K562 (cell line): ENCODE measurements at regions not wholly inside any gene's neighbourhood (a gene's known extent, or its start where the extent isn't known, plus 50 kb on each side); places are given as distances from the start of the nearest gene placed in this dataset.
A peak's percentile ranks its signal among the peaks of the same experiment; 100 is the strongest.

Experiments
- ATAC-seq: fragments of 200-7000 bp; cut with Tn5 transposase; 3 replicates; pipeline ENCODE4 v1.9.1; 2020; ENCODE audit warnings: moderate library complexity
- BruUV-seq: library from RNA; stranded (reverse); fragments of 400-500 nt; replicated peaks from 2 replicates; lab custom pipeline; 2021; lab: Mats Ljungman, UMichigan
- CTCF ChIA-PET: fragments of 300-600 bp; formaldehyde crosslinking; extraction: SDS; loops from one replicate; lab custom pipeline; 2021; ENCODE audit warnings: low intra/inter-chr PET ratio; lab: Yijun Ruan, JAX
- POLR2A ChIA-PET: fragments of 300-600, 350-650 bp; sonication (Branson Sonifier 250); formaldehyde crosslinking; extraction: SDS; loops from one replicate; lab custom pipeline; 2021; ENCODE audit warnings: antibody characterized with exemption, inconsistent platforms; lab: Yijun Ruan, JAX
- DNase-seq, 4 experiments: peaks; one replicate each; pipeline versions ENCODE4 v3.0.0 to v3.0.0-alpha.2; 2011 to 2018; ENCODE audit warnings: low spot score in 3 of 4, mixed read lengths in 3 of 4; ENCODE audit errors: extremely low read depth in 1 of 4
- FAIRE-seq: peaks from 2 replicates; lab custom pipeline; 2011; peaks lifted over from hg19 to GRCh38; lab: Jason Lieb, UNC
- H2AFZ ChIP-seq: 2 replicates; pipeline ENCODE4 v1.6.0; 2011; ENCODE audit warnings: low read depth, low read length, control low read depth, inconsistent platforms
- H3K27ac ChIP-seq: fragments of 200-600 bp; 3 replicates; pipeline ENCODE4 v1.8.0; 2011; ENCODE audit warnings: low read depth, mild to moderate bottlenecking, control low read depth, inconsistent platforms, low read length, moderate library complexity, mixed read lengths; ENCODE audit errors: extremely low read depth
- H3K27me3 ChIP-seq, 2 experiments: fragments of 300-600 bp in 1 of 2; 2 replicates in 1 of 2; 3 replicates in 1 of 2; pipeline versions ENCODE4 v1.6.0 to v1.8.0; 2011; ENCODE audit warnings: inconsistent platforms in 2 of 2, low read length in 2 of 2, mild to moderate bottlenecking in 1 of 2, mixed read lengths in 1 of 2, moderate library complexity in 1 of 2; ENCODE audit not compliant: control insufficient read depth in 2 of 2, insufficient read depth in 2 of 2
- H3K36me3 ChIP-seq: fragments of 300-600 bp; 3 replicates; pipeline ENCODE4 v1.8.0; 2011; ENCODE audit warnings: mild to moderate bottlenecking, low read length, inconsistent platforms; ENCODE audit not compliant: control insufficient read depth, insufficient read depth
- H3K4me1 ChIP-seq, 2 experiments: fragments of 200-600 bp in 1 of 2; replicated peaks in 1 of 2; 2 replicates in 1 of 2; 3 replicates in 1 of 2; pipeline versions ENCODE4 v1.5.1 to v1.8.0; 2011; ENCODE audit warnings: inconsistent platforms in 2 of 2, low read length in 2 of 2, mild to moderate bottlenecking in 1 of 2, mixed read lengths in 1 of 2, moderate library complexity in 1 of 2; ENCODE audit not compliant: control insufficient read depth in 2 of 2, insufficient read depth in 2 of 2
- H3K4me2 ChIP-seq: 2 replicates; pipeline ENCODE4 v1.6.1; 2011; ENCODE audit warnings: low read length, control low read depth, inconsistent platforms, mixed read lengths; ENCODE audit not compliant: insufficient read depth
- H3K4me3 ChIP-seq: fragments of 200-600 bp; sonication (generic), shearing (Covaris generic); 2 replicates; pipeline ENCODE4 v1.5.1; 2016; ENCODE audit warnings: control low read depth, inconsistent platforms
- H3K79me2 ChIP-seq: fragments of 200-600 bp; 3 replicates; pipeline ENCODE4 v1.8.0; 2011; ENCODE audit warnings: low read length, inconsistent platforms; ENCODE audit not compliant: control insufficient read depth, insufficient read depth
- H3K9ac ChIP-seq, 2 experiments: 2 replicates each; pipeline versions ENCODE4 v1.6.0 to v1.6.1; 2011; ENCODE audit warnings: low read depth in 2 of 2, low read length in 2 of 2, control low read depth in 1 of 2, inconsistent platforms in 1 of 2, mild to moderate bottlenecking in 1 of 2, mixed read lengths in 1 of 2; ENCODE audit not compliant: insufficient read depth in 1 of 2
- H3K9me1 ChIP-seq: one replicate; pipeline ENCODE4 v1.6.0; 2011; ENCODE audit warnings: inconsistent platforms, mild to moderate bottlenecking, low read length, moderate library complexity; ENCODE audit not compliant: control insufficient read depth, insufficient read depth
- H3K9me3 ChIP-seq: replicated peaks from 2 replicates; pipeline ENCODE4 v1.5.1; 2011; ENCODE audit warnings: low read depth, low read length, inconsistent platforms; ENCODE audit not compliant: control insufficient read depth, insufficient read depth
- H4K20me1 ChIP-seq: replicated peaks from 2 replicates; pipeline ENCODE4 v1.6.1; 2011; ENCODE audit warnings: low read length, inconsistent platforms, mixed read lengths; ENCODE audit not compliant: control insufficient read depth, insufficient read depth
- CBX5 ChIP-seq: IDR thresholded peaks from 2 replicates; pipeline ENCODE4 v1.6.1; 2014; ENCODE audit warnings: low read depth, borderline replicate concordance
- NFYB ChIP-seq: IDR thresholded peaks from 2 replicates; pipeline ENCODE4 v1.6.1; 2011; ENCODE audit warnings: mild to moderate bottlenecking, moderate library complexity; ENCODE audit not compliant: insufficient read length; ENCODE audit errors: extremely low read depth
- NUFIP1 ChIP-seq: fragments of 450-650 bp; IDR thresholded peaks from 2 replicates; pipeline ENCODE4 v1.6.1; 2018; ENCODE audit not compliant: partially characterized antibody
- POLR3G ChIP-seq: IDR thresholded peaks from 2 replicates; pipeline ENCODE4 v1.6.1; 2011; ENCODE audit not compliant: insufficient read length, insufficient replicate concordance; ENCODE audit errors: extremely low read depth
- ZNF12 ChIP-seq: sonication (generic); formaldehyde crosslinking; IDR thresholded peaks from 2 replicates; pipeline ENCODE4 v1.4.0; 2020; ENCODE audit warnings: mild to moderate bottlenecking, missing genetic modification reagents
- WGBS: fragments of 100-300 bp; shearing (Covaris generic); methylation state at CpG from one replicate; pipeline ENCODE4 v1.1.6; 2016; ENCODE audit warnings: low coverage, mixed read lengths; ENCODE audit not compliant: insufficient coverage; ENCODE audit errors: missing lambda C conversion rate; 5-methylcytosine and 5-hydroxymethylcytosine counted together
- in situ Hi-C: fragments of 300-500 bp; cut with MboI; formaldehyde crosslinking; loops from 4 replicates; pipeline ENCODE4 v1.15.0; 2018; ENCODE audit warnings: inconsistent platforms, mixed read lengths
- intact Hi-C: fragments of 100-400 bp; cut with micrococcal nuclease; formaldehyde crosslinking; loops from 2 replicates; pipeline ENCODE4 v1.14.2; 2022
- TF ChIP-seq, protein P1 (sequence below), 2 experiments: fragments of 450-650 bp; IDR thresholded peaks; 2 replicates each; pipeline ENCODE4 v1.6.1; 2018; ENCODE audit warnings: mild to moderate bottlenecking in 2 of 2, low read depth in 1 of 2; ENCODE audit not compliant: partially characterized antibody in 2 of 2
- TF ChIP-seq, protein P2 (sequence below): fragments of 250-450 bp; sonication (Bioruptor Pico); IDR thresholded peaks from 2 replicates; pipeline ENCODE4 v1.9.0; 2021; ENCODE audit warnings: mild to moderate bottlenecking, inconsistent platforms

DNA sequence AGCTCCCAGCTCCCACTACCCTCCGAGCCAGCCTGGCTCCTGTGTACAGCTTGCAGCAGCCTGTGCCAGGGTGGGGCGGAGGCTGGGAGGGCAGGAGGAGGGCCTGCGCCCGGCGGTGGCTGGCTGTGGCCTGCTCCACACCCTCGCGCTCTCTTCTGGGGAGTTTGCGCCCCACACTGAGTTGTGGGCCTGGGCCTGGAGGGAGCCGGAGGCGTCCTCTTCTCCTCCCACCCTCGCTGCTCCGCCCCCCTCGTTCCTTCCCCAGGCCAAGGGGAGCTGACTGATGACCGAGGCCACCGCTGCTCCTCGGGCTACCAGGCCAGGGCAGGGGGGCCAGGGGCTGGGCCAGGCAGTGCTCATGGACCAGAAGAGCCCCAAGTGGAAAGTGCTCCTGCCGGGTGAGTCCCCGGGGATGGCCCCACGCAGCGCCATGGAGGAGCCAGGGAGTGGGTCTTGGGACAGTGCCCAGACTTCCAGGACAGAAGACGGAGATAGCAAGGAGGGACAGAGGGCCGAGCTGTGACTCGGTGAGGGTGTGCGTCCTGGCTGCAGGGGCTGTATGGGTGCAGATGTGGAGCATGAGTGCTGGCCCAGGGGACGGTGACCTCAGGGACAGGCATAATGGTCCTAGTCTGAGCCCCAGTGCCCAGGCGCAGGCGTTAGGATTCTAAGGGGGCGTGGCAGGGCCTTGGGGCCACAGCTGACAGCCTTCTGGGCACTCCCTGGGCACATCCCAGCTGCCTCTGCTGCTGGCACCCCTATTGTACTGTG is 242.1 kb upstream of the GSE1 start (continued):
- TF ChIP-seq, protein P1, sequence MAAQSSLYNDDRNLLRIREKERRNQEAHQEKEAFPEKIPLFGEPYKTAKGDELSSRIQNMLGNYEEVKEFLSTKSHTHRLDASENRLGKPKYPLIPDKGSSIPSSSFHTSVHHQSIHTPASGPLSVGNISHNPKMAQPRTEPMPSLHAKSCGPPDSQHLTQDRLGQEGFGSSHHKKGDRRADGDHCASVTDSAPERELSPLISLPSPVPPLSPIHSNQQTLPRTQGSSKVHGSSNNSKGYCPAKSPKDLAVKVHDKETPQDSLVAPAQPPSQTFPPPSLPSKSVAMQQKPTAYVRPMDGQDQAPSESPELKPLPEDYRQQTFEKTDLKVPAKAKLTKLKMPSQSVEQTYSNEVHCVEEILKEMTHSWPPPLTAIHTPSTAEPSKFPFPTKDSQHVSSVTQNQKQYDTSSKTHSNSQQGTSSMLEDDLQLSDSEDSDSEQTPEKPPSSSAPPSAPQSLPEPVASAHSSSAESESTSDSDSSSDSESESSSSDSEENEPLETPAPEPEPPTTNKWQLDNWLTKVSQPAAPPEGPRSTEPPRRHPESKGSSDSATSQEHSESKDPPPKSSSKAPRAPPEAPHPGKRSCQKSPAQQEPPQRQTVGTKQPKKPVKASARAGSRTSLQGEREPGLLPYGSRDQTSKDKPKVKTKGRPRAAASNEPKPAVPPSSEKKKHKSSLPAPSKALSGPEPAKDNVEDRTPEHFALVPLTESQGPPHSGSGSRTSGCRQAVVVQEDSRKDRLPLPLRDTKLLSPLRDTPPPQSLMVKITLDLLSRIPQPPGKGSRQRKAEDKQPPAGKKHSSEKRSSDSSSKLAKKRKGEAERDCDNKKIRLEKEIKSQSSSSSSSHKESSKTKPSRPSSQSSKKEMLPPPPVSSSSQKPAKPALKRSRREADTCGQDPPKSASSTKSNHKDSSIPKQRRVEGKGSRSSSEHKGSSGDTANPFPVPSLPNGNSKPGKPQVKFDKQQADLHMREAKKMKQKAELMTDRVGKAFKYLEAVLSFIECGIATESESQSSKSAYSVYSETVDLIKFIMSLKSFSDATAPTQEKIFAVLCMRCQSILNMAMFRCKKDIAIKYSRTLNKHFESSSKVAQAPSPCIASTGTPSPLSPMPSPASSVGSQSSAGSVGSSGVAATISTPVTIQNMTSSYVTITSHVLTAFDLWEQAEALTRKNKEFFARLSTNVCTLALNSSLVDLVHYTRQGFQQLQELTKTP (IDR thresholded peaks at IDR 0.05; ENCODE audit: low read depth in 1 of 2, partially characterized antibody in 2 of 2) = no peak

DNA sequence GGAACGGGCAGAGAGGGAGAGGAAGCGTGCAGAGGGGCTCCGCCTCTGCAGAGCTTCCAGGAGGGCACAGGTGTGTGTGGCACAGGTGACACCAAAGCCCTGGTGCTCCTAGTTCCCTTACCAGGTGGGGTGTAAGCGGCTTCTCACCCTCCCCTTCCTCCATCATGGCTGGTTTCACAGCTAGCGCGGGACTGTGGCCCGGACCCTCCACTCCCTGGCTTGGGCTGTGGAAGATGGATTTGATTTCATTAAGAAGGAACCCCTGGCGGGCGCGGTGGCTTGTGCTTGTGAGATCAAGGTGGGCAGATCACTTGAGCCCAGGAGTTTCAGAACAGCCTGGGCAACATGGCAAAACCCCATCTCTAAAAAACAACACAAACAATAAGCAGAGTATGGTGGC is 241.2 kb upstream of the GSE1 start:
- no peaks in the 10 kb centered on the region for H4K20me1 ChIP-seq
- H3K9me1 ChIP-seq = no peaks in the 10 kb centered on the region
- no peak overlapping the region for H3K4me3 ChIP-seq
- BruUV-seq = no TSS peak
- ATAC-seq (no peak), FAIRE-seq (no peak), DNase-seq (no peak)
- H3K27ac ChIP-seq = no peak overlapping the region
- POLR2A ChIA-PET = interaction anchor here (0.8 to 1.1 kb wide), 2 partner anchors 10 to 197 kb away, joined by 3 read pairs; no protein-coding TSS in a partner anchor
- H3K27me3 ChIP-seq = no peaks in the 10 kb centered on the region
- peaks cover 47 to 92% of the 10 kb centered on the region in 2 experiments for H3K4me1 ChIP-seq
- intact Hi-C loops (no loop called here), in situ Hi-C loops (no loop called here)
- H2AFZ ChIP-seq = no peak overlapping the region
- no peaks in the 10 kb centered on the region for H3K9me3 ChIP-seq
- no peak overlapping the region for H3K4me2 ChIP-seq
- TF ChIP-seq, protein P2, sequence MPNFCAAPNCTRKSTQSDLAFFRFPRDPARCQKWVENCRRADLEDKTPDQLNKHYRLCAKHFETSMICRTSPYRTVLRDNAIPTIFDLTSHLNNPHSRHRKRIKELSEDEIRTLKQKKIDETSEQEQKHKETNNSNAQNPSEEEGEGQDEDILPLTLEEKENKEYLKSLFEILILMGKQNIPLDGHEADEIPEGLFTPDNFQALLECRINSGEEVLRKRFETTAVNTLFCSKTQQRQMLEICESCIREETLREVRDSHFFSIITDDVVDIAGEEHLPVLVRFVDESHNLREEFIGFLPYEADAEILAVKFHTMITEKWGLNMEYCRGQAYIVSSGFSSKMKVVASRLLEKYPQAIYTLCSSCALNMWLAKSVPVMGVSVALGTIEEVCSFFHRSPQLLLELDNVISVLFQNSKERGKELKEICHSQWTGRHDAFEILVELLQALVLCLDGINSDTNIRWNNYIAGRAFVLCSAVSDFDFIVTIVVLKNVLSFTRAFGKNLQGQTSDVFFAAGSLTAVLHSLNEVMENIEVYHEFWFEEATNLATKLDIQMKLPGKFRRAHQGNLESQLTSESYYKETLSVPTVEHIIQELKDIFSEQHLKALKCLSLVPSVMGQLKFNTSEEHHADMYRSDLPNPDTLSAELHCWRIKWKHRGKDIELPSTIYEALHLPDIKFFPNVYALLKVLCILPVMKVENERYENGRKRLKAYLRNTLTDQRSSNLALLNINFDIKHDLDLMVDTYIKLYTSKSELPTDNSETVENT (CRISPR knock-in tag) = no peak
- no peak for TF ChIP-seq POLR3G
- TF ChIP-seq CBX5 = no peak
- TF ChIP-seq ZNF12 (CRISPR knock-in tag) = 0 out of 2 replicates have a peak, but pooled peaks have one; percentile 6
- TF ChIP-seq NFYB = no peak
- TF ChIP-seq NUFIP1 = no peak
- H3K36me3 ChIP-seq = no peaks in the 10 kb centered on the region
- 96% methylated on average over 10 of the region's 10 CpGs for WGBS
- CTCF ChIA-PET = no interaction called here
- H3K9ac ChIP-seq = peak overlapping the region in 1 of 2 experiments; percentile 38; a peak in 2 of 4 replicates
- peaks cover under 1% of the 10 kb centered on the region; the same call in 2 of the 3 replicates for H3K79me2 ChIP-seq
